Kidney (tissue), 13 donors: ENCODE measurements at regions not wholly inside any gene's neighbourhood (a gene's known extent, or its start where the extent isn't known, plus 50 kb on each side); places are given as distances from the start of the nearest gene placed in this dataset.

Source experiments
- DNase-seq, 5 donors: peaks; one replicate each; pipeline ENCODE4 v3.0.0-alpha.2; 2013 to 2020
- FAIRE-seq: peaks from 2 replicates; lab custom pipeline; 2012; peaks lifted over from hg19 to GRCh38; lab: Jason Lieb, UNC
- H3K27ac ChIP-seq, 2 donors: one replicate each; pipeline ENCODE4 v1.7.0; 2013; ENCODE audit warnings: low read depth in 2 of 2, low read length in 2 of 2, inconsistent platforms in 1 of 2
- H3K27me3 ChIP-seq: one replicate; pipeline ENCODE4 v1.7.1; 2013; ENCODE audit warnings: low read length, inconsistent platforms; ENCODE audit not compliant: control insufficient read depth, insufficient read depth
- H3K36me3 ChIP-seq, 3 donors: one replicate each; pipeline versions ENCODE4 v1.7.0 to v1.7.1; 2013; ENCODE audit warnings: low read length in 3 of 3, control low read depth in 1 of 3, inconsistent platforms in 1 of 3; ENCODE audit not compliant: insufficient read depth in 3 of 3, control insufficient read depth in 2 of 3
- H3K4me1 ChIP-seq, 3 donors: one replicate each; pipeline versions ENCODE4 v1.7.0 to v1.7.1; 2013; ENCODE audit warnings: low read length in 3 of 3, inconsistent platforms in 1 of 3, low read depth in 1 of 3; ENCODE audit not compliant: control insufficient read depth in 2 of 3, insufficient read depth in 2 of 3
- H3K4me3 ChIP-seq, 3 donors: one replicate each; pipeline versions ENCODE4 v1.7.0 to v1.8.1; 2013; ENCODE audit warnings: low read length in 3 of 3, control low read depth in 1 of 3, inconsistent platforms in 1 of 3
- H3K9ac ChIP-seq, 3 donors: one replicate each; pipeline versions ENCODE4 v1.7.0 to v1.7.1; 2013; ENCODE audit warnings: low read length in 3 of 3, control low read depth in 1 of 3, inconsistent platforms in 1 of 3
- H3K9me3 ChIP-seq, 3 donors: one replicate each; pipeline versions ENCODE4 v1.7.0 to v1.7.1; 2013; ENCODE audit warnings: low read length in 3 of 3, control low read depth in 1 of 3, inconsistent platforms in 1 of 3; ENCODE audit not compliant: control insufficient read depth in 2 of 3, insufficient read depth in 1 of 3
- CTCF ChIP-seq: IDR thresholded peaks from 3 replicates; pipeline ENCODE4 v1.5.1; 2012; ENCODE audit warnings: mild to moderate bottlenecking, moderate library complexity, borderline replicate concordance; ENCODE audit not compliant: insufficient read depth; ENCODE audit errors: extremely low read depth
- intact Hi-C: fragments of 100-400 bp; cut with DNase I; formaldehyde crosslinking; loops from one replicate; pipeline ENCODE4 v1.11.1; 2022
- donor health status: control.
- donor health status: control.
- donor health status: control.
- donor health status: control.
- donor health status: control.
- donor health status: DM: yes; HTN: yes; CAD: no.
- donor health status: Normal renal cell carcinoma (clear cell type).

DNA sequence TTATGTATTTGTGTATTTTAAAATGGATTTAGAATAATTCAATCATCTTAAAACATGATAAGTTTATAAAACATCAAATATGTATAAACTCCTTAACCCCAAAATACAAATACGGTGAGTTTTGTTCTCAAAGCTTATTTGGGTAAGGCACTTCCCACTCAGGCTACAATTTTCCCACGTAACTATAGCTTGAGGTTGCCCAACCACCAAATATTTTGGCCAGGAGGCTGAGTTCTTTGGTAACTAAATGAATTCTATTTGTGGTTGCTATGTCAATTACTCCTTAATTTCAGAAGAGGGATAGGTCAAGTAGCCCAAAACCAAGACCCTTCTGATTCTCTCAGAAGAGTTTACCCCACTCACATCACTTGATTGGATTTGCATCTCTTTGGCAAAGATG lies 70.4 kb downstream of the MYL12B start:
- FAIRE-seq = no peak
- no peak overlapping the region for H3K9ac ChIP-seq
- intact Hi-C loops = no loop called here
- no peak for DNase-seq
- H3K27ac ChIP-seq = no peak overlapping the region
- H3K36me3 ChIP-seq = no peaks in the 10 kb centered on the region
- H3K9me3 ChIP-seq = no peaks in the 10 kb centered on the region
- H3K4me3 ChIP-seq = no peak overlapping the region
- no peaks in the 10 kb centered on the region for H3K27me3 ChIP-seq
- no peak for TF ChIP-seq CTCF
- no peaks in the 10 kb centered on the region for H3K4me1 ChIP-seq

- no peak for TF ChIP-seq CTCF
- no peak for FAIRE-seq
Observed at GRCh38 chr18:3333056-3333720, 71.3 kb downstream of the MYL12B start.

DNA sequence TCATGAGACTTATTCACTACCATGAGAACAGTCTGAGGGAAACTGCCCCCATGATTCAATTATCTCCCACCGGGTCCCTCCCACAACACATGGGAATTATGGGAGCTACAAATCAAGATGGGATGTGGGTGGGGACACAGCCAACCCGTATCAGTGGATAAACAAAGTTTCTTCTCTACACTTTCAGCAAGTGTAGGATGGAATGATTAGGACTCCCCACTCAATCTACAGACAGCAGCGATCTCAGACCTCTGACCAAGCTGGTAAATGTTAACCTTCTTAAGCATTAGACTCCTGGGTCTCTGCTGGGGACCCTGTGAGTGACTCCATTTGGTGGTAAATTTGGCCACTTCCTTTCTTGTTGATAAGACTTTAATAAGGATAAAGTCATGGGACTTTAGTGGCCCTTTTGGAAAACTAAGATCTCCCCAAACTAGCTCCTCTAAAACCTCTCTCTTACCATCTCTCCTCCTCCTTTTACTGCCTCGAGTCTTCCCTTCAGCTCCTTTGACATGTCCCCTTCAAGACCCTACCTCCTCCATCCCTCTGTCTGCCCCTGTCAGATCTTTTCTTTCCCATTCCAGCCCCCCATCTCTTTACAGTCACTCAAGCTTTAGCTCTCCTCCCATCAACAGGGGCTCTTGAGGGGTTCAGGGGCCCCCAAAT lies 71.9 kb downstream of the MYL12B start:
- H3K27ac ChIP-seq = no peak overlapping the region
- no peak for FAIRE-seq
- no peak for DNase-seq
- no peak overlapping the region for H3K9ac ChIP-seq
- H3K4me3 ChIP-seq = no peak overlapping the region
- no peaks in the 10 kb centered on the region for H3K27me3 ChIP-seq
- H3K4me1 ChIP-seq = no peaks in the 10 kb centered on the region
- intact Hi-C loops = no loop called here
- no peaks in the 10 kb centered on the region for H3K36me3 ChIP-seq
- no peak for TF ChIP-seq CTCF
- no peaks in the 10 kb centered on the region for H3K9me3 ChIP-seq

More at GRCh38 chr18:3333056-3333720, 71.3 kb downstream of the MYL12B start:
- no peak for DNase-seq
- Histone ChIP-seq H3K27ac (no peak overlapping the region), H3K4me1 (no peaks in the 10 kb centered on the region), H3K4me3 (no peak overlapping the region), H3K9ac (no peak overlapping the region), H3K36me3 (no peaks in the 10 kb centered on the region), H3K9me3 (no peaks in the 10 kb centered on the region), H3K27me3 (no peaks in the 10 kb centered on the region)
- intact Hi-C loops = no loop called here
